ENCODE measurements at regions not wholly inside any gene's neighbourhood (a gene's known extent, or its start where the extent isn't known, plus 50 kb on each side); places are given as distances from the start of the nearest gene placed in this dataset.

DNA sequence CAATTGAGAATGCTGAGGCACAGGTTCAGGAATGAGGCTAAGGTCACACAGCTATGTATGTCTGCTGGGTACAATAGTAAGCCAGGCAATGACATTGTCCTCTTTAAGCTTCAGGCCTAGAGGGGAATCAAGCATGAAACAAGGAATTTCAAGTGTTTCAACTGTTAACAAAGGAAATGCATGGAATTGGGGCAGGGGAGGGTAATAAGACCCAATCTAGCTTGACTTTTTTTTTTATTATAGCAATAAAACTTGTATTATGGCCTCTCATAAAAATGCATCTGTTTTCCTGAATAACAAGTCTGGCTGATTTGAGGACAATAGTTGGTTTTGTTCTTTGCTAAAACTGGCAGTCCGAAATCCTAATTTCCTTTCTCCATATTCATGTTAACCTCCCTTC lies 336.7 kb downstream of the CBLN4 start:
- TF ChIP-seq, protein P1, sequence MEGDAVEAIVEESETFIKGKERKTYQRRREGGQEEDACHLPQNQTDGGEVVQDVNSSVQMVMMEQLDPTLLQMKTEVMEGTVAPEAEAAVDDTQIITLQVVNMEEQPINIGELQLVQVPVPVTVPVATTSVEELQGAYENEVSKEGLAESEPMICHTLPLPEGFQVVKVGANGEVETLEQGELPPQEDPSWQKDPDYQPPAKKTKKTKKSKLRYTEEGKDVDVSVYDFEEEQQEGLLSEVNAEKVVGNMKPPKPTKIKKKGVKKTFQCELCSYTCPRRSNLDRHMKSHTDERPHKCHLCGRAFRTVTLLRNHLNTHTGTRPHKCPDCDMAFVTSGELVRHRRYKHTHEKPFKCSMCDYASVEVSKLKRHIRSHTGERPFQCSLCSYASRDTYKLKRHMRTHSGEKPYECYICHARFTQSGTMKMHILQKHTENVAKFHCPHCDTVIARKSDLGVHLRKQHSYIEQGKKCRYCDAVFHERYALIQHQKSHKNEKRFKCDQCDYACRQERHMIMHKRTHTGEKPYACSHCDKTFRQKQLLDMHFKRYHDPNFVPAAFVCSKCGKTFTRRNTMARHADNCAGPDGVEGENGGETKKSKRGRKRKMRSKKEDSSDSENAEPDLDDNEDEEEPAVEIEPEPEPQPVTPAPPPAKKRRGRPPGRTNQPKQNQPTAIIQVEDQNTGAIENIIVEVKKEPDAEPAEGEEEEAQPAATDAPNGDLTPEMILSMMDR (IDR thresholded peaks at IDR 0.05; ENCODE audit: insufficient read depth, low read length, severe bottlenecking): no peak
- Histone ChIP-seq H3K4me3 (ENCODE audit: low read depth, low read length) (no peak overlapping the region), H3K27me3 (ENCODE audit: control insufficient read depth, insufficient read depth, low read length) (no peaks in the 10 kb centered on the region), H3K36me3 (ENCODE audit: control insufficient read depth, insufficient read depth, low read length) (no peaks in the 10 kb centered on the region)
- DNase-seq (ENCODE audit: low read depth): no peak
- no peak for FAIRE-seq

DNA sequence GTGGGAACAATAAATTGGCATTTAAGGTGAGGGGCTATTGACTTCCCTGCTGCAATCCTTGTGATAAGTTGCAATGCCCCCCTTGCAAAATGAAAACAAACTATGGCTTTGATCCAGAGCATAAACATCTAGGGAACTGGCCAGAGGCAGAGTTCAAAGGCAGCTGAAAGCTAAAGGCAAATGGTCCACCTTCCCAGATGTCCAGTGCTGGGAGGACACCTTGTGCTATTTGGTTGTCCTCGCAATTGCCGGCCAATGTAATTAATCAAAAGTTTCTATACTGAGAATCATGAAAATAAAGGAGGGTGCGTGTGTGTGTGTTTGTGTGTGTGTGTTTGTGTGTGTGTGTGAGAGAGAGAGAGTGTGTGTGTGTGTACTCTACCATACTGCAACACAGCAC lies 337.4 kb downstream of the CBLN4 start:
- FAIRE-seq (no peak), DNase-seq (ENCODE audit: low read depth) (no peak)
- Histone ChIP-seq H3K4me3 (ENCODE audit: low read depth, low read length) (no peak overlapping the region), H3K27me3 (ENCODE audit: control insufficient read depth, insufficient read depth, low read length) (no peaks in the 10 kb centered on the region), H3K36me3 (ENCODE audit: control insufficient read depth, insufficient read depth, low read length) (no peaks in the 10 kb centered on the region)
- TF ChIP-seq, protein P1 (IDR thresholded peaks at IDR 0.05; ENCODE audit: insufficient read depth, low read length, severe bottlenecking): no peak

DNA sequence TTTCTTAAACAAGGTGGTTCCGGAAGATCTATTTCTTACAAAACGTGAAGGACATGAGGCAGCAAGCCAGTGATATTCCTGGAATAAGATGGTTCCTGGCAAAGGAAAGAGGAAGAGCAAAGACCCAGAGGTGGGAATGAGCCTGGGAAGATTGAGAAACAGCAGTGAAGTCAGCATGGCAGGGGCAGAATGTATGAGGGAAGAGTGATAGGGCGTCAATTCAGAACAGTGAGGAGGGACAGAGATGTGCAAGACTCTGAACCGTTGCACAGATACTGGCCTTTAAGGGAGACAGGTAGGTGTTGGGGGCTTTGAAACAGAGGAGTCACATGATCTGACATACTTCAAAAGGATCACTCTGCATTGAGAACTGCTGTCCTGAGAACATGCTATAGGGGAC lies 338.3 kb downstream of the CBLN4 start:
- no peaks in the 10 kb centered on the region for H3K36me3 ChIP-seq (ENCODE audit: control insufficient read depth, insufficient read depth, low read length)
- H3K4me3 ChIP-seq (ENCODE audit: low read depth, low read length): no peak overlapping the region
- H3K27me3 ChIP-seq (ENCODE audit: control insufficient read depth, insufficient read depth, low read length): no peaks in the 10 kb centered on the region
- DNase-seq (ENCODE audit: low read depth) (no peak), FAIRE-seq (peak; percentile 7)
- TF ChIP-seq, protein P1 (IDR thresholded peaks at IDR 0.05; ENCODE audit: insufficient read depth, low read length, severe bottlenecking): no peak

DNA sequence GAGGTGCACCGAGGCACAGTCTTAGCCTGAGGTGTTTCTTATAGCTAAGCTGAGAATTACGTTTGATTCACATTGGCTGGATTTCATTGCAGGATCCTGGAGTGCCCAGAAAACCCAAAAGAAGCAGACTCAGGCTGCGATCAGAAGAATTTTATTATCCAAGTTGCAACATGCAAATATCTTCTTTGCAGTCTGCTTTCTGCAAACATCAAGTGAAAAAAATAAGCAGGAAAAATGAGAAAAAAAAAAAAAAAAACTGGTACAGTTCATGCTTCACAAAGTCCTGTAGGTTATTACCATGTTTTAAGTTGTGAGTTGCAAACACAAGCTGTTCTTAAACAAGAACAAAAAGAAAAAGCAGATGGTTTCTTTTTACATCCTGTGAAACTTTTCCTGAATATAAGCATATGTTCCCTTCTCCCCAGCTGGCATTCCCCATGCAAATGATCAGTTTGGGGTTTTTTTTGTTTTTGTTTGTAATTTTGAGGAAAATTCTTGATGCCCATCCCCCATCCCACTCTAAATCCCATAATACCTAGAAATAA lies 349.0 kb downstream of the CBLN4 start:
- no peak for DNase-seq (ENCODE audit: low read depth)
- H3K4me3 ChIP-seq (ENCODE audit: low read depth, low read length): no peak overlapping the region
- no peaks in the 10 kb centered on the region for H3K36me3 ChIP-seq (ENCODE audit: control insufficient read depth, insufficient read depth, low read length)
- no peak for FAIRE-seq
- H3K27me3 ChIP-seq (ENCODE audit: control insufficient read depth, insufficient read depth, low read length): no peaks in the 10 kb centered on the region
- TF ChIP-seq, protein P1 (IDR thresholded peaks at IDR 0.05; ENCODE audit: insufficient read depth, low read length, severe bottlenecking): no peak

DNA sequence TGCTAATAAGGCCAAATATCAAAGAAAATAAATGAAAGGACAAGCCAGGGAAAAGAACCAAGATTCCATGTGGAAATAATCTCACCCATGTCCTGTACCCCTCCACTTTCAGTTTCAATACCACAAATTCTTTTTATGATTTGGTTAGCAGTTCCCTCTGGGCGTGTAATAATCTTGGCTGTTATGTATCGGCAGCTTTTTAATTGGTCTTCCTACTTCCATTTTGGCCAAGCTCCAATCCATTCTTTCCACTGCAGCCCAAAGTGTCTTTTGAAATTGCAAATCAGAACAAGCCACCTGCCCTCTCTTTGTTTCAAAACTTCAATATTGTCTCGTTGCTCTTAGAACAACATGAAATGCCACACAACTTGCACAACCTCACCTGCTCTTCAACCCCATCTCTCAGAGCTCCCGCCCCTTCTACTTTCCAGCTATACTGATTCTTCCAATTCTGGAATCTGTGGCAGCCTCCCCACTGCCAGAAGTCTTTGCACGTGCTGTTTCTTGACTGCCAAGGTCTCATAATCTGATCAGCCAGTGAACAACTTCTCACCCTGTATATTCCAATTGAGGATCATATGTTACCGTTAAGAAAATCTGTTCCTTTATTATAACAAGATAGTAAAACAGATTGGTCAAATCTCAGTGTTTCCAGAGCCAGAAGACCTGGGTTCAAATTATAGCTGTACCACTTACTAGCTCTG lies 354.5 kb downstream of the CBLN4 start:
- TF ChIP-seq, protein P1 (IDR thresholded peaks at IDR 0.05; ENCODE audit: insufficient read depth, low read length, severe bottlenecking): no peak
- FAIRE-seq (no peak), DNase-seq (ENCODE audit: low read depth) (no peak)
- no peak overlapping the region for H3K4me3 ChIP-seq (ENCODE audit: low read depth, low read length)
- no peaks in the 10 kb centered on the region for H3K27me3 ChIP-seq (ENCODE audit: control insufficient read depth, insufficient read depth, low read length)
- no peaks in the 10 kb centered on the region for H3K36me3 ChIP-seq (ENCODE audit: control insufficient read depth, insufficient read depth, low read length)

DNA sequence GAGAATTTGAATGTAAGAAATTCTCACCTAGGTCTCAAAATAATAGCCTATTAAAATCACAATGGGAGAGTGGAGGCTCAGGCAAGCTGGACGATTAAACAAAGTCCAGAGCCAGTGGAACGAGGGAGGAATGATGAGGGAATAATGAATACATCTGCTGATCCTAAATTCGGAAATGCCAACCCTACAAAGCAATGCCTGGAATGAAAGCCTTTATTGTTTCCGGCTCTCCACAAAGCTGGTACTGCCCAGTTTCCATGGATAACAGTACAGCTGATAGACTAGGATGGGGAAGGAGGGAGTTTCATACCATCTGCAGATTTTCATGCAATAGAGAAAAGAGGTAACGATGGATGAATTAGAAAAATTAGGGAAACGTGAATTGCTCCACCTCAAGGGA lies 356.1 kb downstream of the CBLN4 start:
- TF ChIP-seq, protein P1 (IDR thresholded peaks at IDR 0.05; ENCODE audit: insufficient read depth, low read length, severe bottlenecking): no peak
- Histone ChIP-seq H3K27me3 (ENCODE audit: control insufficient read depth, insufficient read depth, low read length) (no peaks in the 10 kb centered on the region), H3K4me3 (ENCODE audit: low read depth, low read length) (no peak overlapping the region), H3K36me3 (ENCODE audit: control insufficient read depth, insufficient read depth, low read length) (no peaks in the 10 kb centered on the region)
- FAIRE-seq (no peak), DNase-seq (ENCODE audit: low read depth) (no peak)

Data from bronchial epithelial cell (primary cell).